PC-9 (cell line): ENCODE measurements at regions not wholly inside any gene's neighbourhood (a gene's known extent, or its start where the extent isn't known, plus 50 kb on each side); places are given as distances from the start of the nearest gene placed in this dataset.

Experiments used
- BruUV-seq: library from RNA; stranded (reverse); fragments of 400-500 nt; replicated peaks from 2 replicates; lab custom pipeline; 2021; lab: Mats Ljungman, UMichigan
- CTCF ChIA-PET: fragments of 300-600 bp; sonication (Branson Sonifier 250); formaldehyde crosslinking; loops from one replicate; lab custom pipeline; 2022; ENCODE audit warnings: antibody characterized with exemption; lab: Charles Lee
- POLR2A ChIA-PET: fragments of 300-600 bp; sonication (Branson Sonifier 250); formaldehyde crosslinking; loops from one replicate; lab custom pipeline; 2022; ENCODE audit warnings: antibody characterized with exemption; ENCODE audit not compliant: unreplicated experiment; lab: Charles Lee
- DNase-seq, 2 experiments: peaks; one replicate each; pipeline versions ENCODE4 v3.0.0 to v3.0.0-alpha.2; 2015 to 2022; ENCODE audit warnings: mixed read lengths in 1 of 2
- H2AFZ ChIP-seq: fragments of 200-600 bp; sonication (generic); 2 replicates; pipeline ENCODE4 v1.8.1; 2017; ENCODE audit warnings: antibody characterized with exemption
- H3F3A ChIP-seq: fragments of 200-600 bp; sonication (generic); 2 replicates; pipeline ENCODE4 v1.8.1; 2017; ENCODE audit warnings: antibody characterized with exemption, mild to moderate bottlenecking, low read depth; ENCODE audit not compliant: insufficient read depth
- H3K27ac ChIP-seq: fragments of 200-600 bp; sonication (generic); 2 replicates; pipeline ENCODE4 v1.6.1; 2016; ENCODE audit warnings: mixed run types
- H3K27me3 ChIP-seq: fragments of 200-600 bp; sonication (generic); 2 replicates; pipeline ENCODE4 v1.6.1; 2016; ENCODE audit warnings: low read depth, mixed run types; ENCODE audit not compliant: insufficient read depth
- H3K36me3 ChIP-seq: fragments of 200-600 bp; sonication (generic); 2 replicates; pipeline ENCODE4 v1.6.1; 2016; ENCODE audit warnings: low read depth, mixed run types
- H3K4me1 ChIP-seq: fragments of 200-600 bp; sonication (generic); replicated peaks from 2 replicates; pipeline ENCODE4 v1.6.1; 2016; ENCODE audit warnings: mixed run types; ENCODE audit not compliant: insufficient read depth
- H3K4me2 ChIP-seq: fragments of 200-600 bp; sonication (generic); 2 replicates; pipeline ENCODE4 v1.6.1; 2017; ENCODE audit warnings: mixed run types
- H3K4me3 ChIP-seq: fragments of 200-600 bp; sonication (generic); 2 replicates; pipeline ENCODE4 v1.6.1; 2016; ENCODE audit warnings: mixed run types
- H3K79me2 ChIP-seq: fragments of 200-600 bp; sonication (generic); 2 replicates; pipeline ENCODE4 v1.6.1; 2017; ENCODE audit warnings: low read depth, mixed run types
- H3K9me2 ChIP-seq: fragments of 200-600 bp; sonication (generic); 2 replicates; pipeline ENCODE4 v1.8.1; 2017; ENCODE audit warnings: mild to moderate bottlenecking; ENCODE audit not compliant: insufficient read depth
- H3K9me3 ChIP-seq: fragments of 200-600 bp; sonication (generic); 2 replicates; pipeline ENCODE4 v1.8.1; 2016; ENCODE audit warnings: low read depth; ENCODE audit not compliant: insufficient read depth
- H4K20me1 ChIP-seq: fragments of 200-600 bp; sonication (generic); 2 replicates; pipeline ENCODE4 v1.8.1; 2017; ENCODE audit not compliant: insufficient read depth
- CTCF ChIP-seq: fragments of 200-600 bp; sonication (generic); conservative IDR thresholded peaks from 2 replicates; pipeline ENCODE4 v1.6.1; 2017; ENCODE audit warnings: mixed run types, antibody characterized with exemption, mild to moderate bottlenecking, moderate library complexity
- EZH2 ChIP-seq: fragments of 200-600 bp; sonication (generic); IDR thresholded peaks from 2 replicates; pipeline ENCODE4 v1.8.0; 2017; ENCODE audit warnings: antibody characterized with exemption, low read depth
- intact Hi-C: fragments of 100-400 bp; cut with micrococcal nuclease; formaldehyde crosslinking; loops from one replicate; pipeline ENCODE4 v1.10.0; 2022; ENCODE audit not compliant: unreplicated experiment

DNA sequence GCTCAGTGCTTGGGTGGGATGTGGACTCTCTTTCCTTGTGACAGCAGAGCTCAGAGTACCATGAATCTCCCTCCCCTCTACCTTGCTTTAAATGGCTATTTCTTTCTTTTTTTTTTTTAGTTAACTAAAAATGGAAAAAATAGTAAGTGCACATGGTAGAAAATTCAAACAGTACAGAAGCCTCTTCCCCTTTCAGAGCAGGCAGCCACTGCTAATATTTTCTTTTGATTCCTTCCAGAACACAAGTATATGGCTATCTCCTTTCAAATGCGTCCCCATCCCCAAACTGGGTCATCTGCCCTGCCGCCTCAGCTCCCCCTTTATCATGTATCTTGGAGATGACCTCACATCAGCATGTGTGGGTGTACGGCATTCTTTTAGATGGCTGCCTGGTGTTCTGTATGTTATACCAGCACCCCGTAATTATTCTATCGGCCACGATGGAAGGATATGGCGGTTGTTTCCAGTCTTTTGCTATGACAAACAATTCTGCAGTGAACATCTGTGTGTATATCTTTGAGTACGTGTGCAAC is 70.5 kb upstream of the DLX2 start:
- POLR2A ChIA-PET = interaction anchor here (0.6 kb wide), 1 partner anchor 265 kb away, joined by 5 read pairs; no protein-coding TSS in a partner anchor

GRCh38 chr2:172177581-172177980 is 74.9 kb upstream of the DLX2 start:
- Histone ChIP-seq H3K79me2 (no peaks in the 10 kb centered on the region), H4K20me1 (no peaks in the 10 kb centered on the region), H3F3A (peaks cover 7% of the 10 kb centered on the region; the same call in 1 of the 2 replicates), H3K4me3 (no peak overlapping the region), H3K27me3 (no peaks in the 10 kb centered on the region), H3K27ac (no peak overlapping the region), H2AFZ (no peak overlapping the region), H3K9me2 (no peaks in the 10 kb centered on the region), H3K4me2 (no peak overlapping the region), H3K9me3 (no peaks in the 10 kb centered on the region; the same call in 1 of the 2 replicates), H3K4me1 (peaks cover 29% of the 10 kb centered on the region), H3K36me3 (no peaks in the 10 kb centered on the region)
- CTCF ChIA-PET = interaction anchor here (0.5 to 1.3 kb wide), 7 partner anchors 50 to 1091 kb away, joined by 3 to 6 read pairs (median 5); no protein-coding TSS in a partner anchor
- POLR2A ChIA-PET = interaction anchor here (0.6 kb wide), 3 partner anchors 229 to 1788 kb away, joined by 4 to 7 read pairs (median 5); no protein-coding TSS in a partner anchor
- BruUV-seq = no TSS peak
- no peak for DNase-seq
- TF ChIP-seq EZH2 (no peak), CTCF (no peak)
- intact Hi-C loops = no loop called here

More for the DNA sequence above, 70.5 kb upstream of the DLX2 start:
- intact Hi-C loops = loop anchor here (2.0 to 5.0 kb wide), 5 partner anchors 169 to 1086 kb away; partner anchors contain the start of gene PDK1
- peak overlapping the region; percentile 76; the same call in 1 of the 2 replicates for H3K4me3 ChIP-seq
- peak overlapping the region; percentile 87 for H3K4me2 ChIP-seq
- H3K36me3 ChIP-seq = no peaks in the 10 kb centered on the region
- CTCF ChIA-PET = interaction anchor here (0.7 to 2.9 kb wide), 11 partner anchors 35 to 1086 kb away, joined by 3 to 59 read pairs (median 5); no protein-coding TSS in a partner anchor
- DNase-seq = no peak
- no peaks in the 10 kb centered on the region for H3K79me2 ChIP-seq
- no peaks in the 10 kb centered on the region; the same call in 1 of the 2 replicates for H3K9me3 ChIP-seq
- no TSS peak for BruUV-seq
- H4K20me1 ChIP-seq = no peaks in the 10 kb centered on the region
- no peak for TF ChIP-seq CTCF
- no peak for TF ChIP-seq EZH2
- H3K27ac ChIP-seq = no peak overlapping the region
- no peaks in the 10 kb centered on the region for H3K27me3 ChIP-seq
- no peak overlapping the region for H2AFZ ChIP-seq
- peaks cover 9% of the 10 kb centered on the region; the same call in 1 of the 2 replicates for H3F3A ChIP-seq
- no peaks in the 10 kb centered on the region for H3K9me2 ChIP-seq
- H3K4me1 ChIP-seq = peaks cover 23% of the 10 kb centered on the region

- peak overlapping the region; percentile 13; the same call in 1 of the 2 replicates for H2AFZ ChIP-seq
- no peaks in the 10 kb centered on the region for H4K20me1 ChIP-seq
- no peaks in the 10 kb centered on the region for H3K9me2 ChIP-seq
- intact Hi-C loops = loop anchor here (1.0 kb wide), 1 partner anchor 19 kb away; no protein-coding TSS in a partner anchor
- CTCF ChIA-PET = interaction anchor here (0.6 to 1.3 kb wide), 8 partner anchors 50 to 1091 kb away, joined by 3 to 6 read pairs (median 4); no protein-coding TSS in a partner anchor
- POLR2A ChIA-PET = interaction anchor here (0.6 kb wide), 2 partner anchors 229 to 265 kb away, joined by 5 to 7 read pairs; no protein-coding TSS in a partner anchor
- no peak for TF ChIP-seq CTCF
- TF ChIP-seq EZH2 = no peak
- H3K4me1 ChIP-seq = peaks cover 29% of the 10 kb centered on the region
- DNase-seq = peak; percentile 36 to 75
- no peaks in the 10 kb centered on the region for H3K36me3 ChIP-seq
- no peak overlapping the region for H3K4me3 ChIP-seq
- no peaks in the 10 kb centered on the region for H3K27me3 ChIP-seq
- no TSS peak for BruUV-seq
- H3F3A ChIP-seq = peaks cover 7% of the 10 kb centered on the region; the same call in 1 of the 2 replicates
- no peaks in the 10 kb centered on the region for H3K79me2 ChIP-seq
- no peak overlapping the region for H3K27ac ChIP-seq
- H3K4me2 ChIP-seq = peak overlapping the region; percentile 1
- no peaks in the 10 kb centered on the region; the same call in 1 of the 2 replicates for H3K9me3 ChIP-seq
Measured at GRCh38 chr2:172177996-172178395, 75.3 kb upstream of the DLX2 start.
